ENCODE measurements at regions not wholly inside any gene's neighbourhood (a gene's known extent, or its start where the extent isn't known, plus 50 kb on each side); places are given as distances from the start of the nearest gene placed in this dataset.
"Not testable (repeated sequence)": the region's sequence is repeated elsewhere in the genome, so short reads cannot be mapped to it uniquely, and the experiment has no call there.

DNA sequence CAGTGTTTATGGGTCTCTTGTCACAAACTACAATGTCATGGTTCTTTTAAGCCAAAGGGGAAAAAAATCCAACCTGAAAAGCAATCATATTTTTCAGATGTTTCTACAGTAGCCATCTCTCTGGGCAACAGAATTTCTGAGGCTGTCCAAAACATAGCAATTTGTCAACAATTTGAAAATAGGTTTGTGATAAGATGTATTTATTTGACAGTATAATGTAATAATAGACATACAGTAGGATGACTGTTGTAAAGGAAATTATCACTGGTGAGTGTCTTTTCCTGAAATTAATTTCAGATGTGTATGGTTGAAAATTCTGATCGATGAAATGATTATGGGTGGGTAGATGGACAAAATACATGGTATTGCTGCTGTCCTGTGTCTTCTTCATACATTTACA is 1230.1 kb upstream of the CDH2 start:
- DNase-seq (ENCODE audit: low read depth) = no peak

DNA sequence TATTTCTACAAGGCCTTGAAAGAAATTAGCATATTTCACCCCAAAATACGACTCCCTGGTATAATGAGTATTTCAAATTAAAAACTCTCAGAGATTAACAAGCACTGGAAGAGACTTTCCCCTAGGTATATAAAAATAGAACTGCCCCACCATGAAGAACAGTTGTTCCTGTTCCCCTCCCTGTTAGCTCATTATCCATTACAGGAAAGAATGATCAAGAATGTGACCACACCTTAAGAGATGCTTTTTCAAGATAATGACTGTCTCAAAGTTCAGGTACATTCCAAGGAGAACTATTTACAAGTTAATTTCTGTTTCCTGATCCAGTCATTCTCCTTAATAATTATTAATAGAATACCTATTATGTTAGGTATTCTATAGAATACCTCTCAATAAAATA is 1220.6 kb upstream of the CDH2 start:
- DNase-seq (ENCODE audit: low read depth) = no peak

DNA sequence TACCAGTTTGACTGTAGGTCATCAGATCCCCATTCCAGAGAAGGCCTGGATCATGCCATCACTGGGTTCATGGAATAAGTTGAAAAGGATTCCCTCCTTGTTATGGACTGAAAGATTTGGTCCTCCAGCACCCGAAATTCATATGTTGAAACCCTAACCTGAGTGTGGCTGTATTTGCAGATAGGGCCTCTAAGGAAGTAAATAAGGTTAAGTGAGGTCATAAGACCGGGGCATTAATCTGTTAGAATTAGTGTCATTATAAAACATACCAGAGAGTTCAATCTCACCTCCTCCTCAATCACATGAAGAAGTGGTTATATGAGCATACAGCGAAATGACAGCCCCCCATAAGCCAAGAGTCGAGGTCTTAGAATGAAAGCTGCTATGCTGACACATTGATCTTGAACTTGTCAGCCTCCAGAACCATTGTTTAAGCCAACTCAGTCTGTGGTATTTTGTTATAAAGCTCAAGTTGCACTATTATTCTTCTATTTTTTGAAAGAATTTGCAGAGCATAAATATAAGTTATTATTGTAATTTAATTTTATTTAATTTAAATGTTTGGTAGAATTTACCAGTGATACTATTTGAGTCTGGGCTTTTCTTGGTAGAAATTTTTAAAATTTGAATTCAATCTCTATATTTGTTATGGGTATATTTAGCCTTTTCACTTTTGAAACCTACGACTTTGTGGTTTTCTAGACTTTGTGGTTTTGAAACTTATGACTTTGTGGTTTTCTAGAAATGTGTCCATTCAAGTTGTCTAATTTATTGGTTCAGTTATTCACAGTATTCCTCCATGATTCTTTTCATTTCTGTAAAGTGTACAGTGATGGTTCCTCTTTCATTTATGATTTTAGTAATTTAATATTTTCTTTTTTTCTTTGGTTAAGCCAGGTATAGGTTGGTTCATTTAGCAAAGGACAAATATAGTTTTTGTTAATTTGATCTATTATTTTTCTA is 1206.7 kb upstream of the CDH2 start:
- DNase-seq (ENCODE audit: low read depth) = peak; percentile 60

DNA sequence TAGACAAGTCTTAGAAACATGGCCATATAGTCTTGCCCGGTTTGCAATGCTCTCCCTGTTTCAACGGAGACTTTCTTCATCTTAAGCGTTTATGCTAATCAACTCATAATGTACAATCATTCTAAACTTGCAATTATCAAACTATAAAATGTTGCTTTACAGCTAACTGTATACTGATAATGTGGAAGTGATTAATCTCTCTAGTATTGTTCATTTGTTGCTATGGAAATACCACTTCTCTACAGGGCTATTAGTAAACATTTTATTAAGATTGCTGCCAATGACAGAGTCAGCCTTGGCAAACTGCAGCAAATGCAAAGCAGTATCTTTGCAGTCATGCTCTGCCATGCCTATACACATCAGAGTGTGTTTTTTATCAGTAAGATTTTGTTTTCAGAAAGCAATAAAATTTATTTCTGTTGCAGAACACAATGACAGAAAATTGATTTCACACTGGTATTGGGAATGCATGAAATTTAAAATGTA is 1201.8 kb upstream of the CDH2 start:
- no peak for DNase-seq (ENCODE audit: low read depth)

DNA sequence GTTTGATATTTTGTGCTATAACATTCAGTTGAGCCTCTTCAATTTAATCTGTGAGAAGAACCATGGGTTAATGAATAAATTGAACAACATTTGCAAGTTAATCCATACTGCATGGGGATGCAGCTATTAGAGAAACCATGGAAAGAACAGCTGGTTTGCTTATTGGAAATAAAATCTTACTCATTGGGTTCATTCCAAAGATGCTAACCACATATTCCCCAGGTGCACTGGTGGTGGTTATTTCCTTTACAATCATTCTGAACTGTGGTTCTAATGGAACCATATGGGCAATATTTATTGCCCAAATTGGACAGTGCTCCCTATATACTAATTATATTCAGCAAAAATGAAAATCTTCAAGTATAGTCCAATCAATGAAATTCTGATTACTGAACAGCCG is 1200.4 kb upstream of the CDH2 start:
- DNase-seq (ENCODE audit: low read depth) = peak; percentile 75

DNA sequence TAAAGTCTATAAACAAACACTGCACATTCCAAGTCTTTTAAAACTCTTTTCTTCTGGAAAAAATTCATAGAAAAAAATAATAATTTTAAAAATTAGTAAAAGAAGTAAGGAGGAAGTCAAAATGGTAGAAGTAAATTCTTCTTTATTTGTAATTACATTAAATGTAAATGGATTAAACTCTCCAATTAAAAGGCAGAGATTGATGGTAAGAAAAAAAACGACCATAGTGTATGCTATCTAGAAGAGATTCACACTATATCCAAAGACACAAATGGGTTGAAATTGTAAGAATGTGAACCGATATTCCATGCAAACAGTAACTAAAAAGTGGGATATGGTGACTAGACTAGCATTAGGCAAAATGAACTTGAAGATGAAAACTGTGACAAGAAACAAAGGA is 1196.1 kb upstream of the CDH2 start:
- DNase-seq (ENCODE audit: low read depth) = no peak

DNA sequence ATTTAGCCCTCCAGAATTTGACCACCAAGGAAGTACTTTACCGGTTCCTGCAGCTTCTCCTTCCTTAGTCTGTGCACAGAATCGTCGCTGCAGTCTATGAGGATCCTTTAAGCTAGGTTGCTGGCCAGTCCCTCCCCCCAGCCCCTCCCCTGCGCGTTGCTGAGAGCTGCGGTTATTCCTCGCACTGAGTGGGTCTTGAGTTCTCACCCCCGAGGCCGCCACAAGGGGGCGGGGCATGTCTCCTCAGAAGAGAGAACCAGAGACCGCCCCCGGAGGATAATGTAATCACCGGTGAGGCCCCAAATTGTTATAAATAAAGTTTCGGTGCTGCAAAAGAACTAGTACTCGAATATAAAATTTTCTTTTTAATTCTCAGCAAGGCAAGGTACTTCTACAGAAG is 1184.9 kb upstream of the CDH2 start:
- no peak for DNase-seq (ENCODE audit: low read depth)

DNA sequence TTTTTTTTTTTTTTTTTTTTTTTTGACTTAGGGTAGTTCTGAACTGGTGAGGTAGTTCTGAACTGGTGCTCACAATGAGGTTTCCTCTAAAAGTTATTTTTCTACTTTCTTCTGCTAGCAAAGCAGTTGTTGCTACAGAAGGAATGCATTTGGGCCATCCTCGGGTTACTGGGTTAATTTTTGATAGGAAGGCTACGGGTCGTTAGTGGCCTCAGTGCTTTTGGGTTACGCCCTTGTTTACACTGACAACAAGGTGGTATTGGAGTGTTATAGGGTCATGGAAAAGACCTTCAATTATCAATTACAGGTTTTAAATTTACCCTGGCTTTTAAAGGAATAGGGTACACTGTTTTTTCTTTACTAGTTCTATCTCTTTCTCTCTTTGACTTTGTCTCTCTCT is 1183.7 kb upstream of the CDH2 start:
- DNase-seq (ENCODE audit: low read depth) = not testable (repeated sequence)

DNA sequence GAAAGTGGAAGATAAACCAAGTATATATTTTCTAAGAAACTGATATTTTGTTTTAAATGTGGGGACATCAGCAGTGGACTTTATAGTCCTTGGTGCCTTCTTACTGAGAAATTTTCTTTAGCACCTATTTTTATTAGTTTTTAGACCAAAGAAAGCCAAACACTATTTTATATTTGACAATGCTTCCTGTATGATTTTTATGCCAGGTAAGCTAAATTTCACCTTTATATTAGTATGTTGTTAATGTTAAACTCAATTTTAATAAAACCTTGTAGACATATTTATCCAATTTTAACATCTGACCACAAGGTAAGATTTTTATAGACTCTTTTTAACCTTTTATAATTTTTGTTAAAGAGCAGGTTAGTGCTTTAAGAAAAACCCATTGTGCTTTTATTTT is 1182.3 kb upstream of the CDH2 start:
- DNase-seq (ENCODE audit: low read depth) = not testable (repeated sequence)

DNA sequence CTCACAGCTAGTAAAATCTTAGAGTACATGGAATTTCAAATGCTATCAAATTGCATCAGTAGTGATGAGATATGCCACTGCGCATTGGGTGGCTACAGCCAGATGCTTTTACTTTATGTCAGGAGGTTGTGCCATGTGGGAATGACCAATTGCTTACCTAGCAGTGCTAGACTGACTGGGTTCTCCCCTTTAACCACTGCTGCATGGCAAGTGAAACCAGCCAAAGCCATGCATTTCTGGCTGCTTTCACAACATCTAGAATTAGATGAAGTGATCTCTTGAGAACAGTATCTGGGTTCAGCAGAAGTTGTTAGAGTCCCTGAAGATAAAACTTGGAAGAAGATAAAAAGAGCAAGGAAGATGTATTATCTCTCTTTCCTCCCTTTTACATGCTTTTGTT is 1174.2 kb upstream of the CDH2 start:
- no peak for DNase-seq (ENCODE audit: low read depth)

DNA sequence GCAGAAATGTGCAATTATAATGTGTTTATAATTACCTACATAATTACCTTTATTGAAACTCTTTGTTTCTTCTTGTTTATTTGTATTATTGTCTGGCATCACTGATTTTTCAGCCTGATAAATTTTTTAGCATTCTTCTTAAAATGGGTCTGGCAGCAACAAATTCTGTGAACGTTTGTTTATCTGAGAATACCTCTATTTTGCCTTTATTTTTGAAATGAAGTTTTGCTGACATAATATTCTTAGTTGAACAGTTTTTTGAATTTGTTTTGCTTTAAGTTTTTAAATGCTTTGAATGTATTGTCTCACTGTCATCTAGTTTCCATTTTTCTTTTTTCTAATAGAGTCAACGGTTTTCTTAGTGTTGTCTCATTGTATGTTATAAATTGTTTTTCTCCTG is 1152.0 kb upstream of the CDH2 start:
- DNase-seq (ENCODE audit: low read depth) = no peak

DNA sequence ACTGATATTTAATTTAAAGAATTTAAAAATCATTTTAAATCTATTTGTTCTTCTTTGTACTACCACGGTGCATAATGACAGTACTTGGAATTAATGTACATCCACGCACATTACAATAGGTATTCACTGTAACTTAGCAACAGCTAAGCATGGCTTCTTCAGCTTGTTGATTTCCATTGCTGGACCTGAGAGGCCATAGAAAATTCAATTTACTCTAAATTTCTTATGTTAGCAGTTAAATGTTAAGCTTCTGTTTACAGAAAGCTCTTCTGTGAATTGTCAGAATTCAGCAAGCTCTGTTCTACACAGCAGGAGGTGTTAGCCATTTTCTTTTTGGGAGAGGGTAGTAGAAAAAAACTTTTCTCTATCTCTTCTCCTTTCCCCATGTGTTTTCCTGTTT is 1149.3 kb upstream of the CDH2 start:
- DNase-seq (ENCODE audit: low read depth) = no peak

DNA sequence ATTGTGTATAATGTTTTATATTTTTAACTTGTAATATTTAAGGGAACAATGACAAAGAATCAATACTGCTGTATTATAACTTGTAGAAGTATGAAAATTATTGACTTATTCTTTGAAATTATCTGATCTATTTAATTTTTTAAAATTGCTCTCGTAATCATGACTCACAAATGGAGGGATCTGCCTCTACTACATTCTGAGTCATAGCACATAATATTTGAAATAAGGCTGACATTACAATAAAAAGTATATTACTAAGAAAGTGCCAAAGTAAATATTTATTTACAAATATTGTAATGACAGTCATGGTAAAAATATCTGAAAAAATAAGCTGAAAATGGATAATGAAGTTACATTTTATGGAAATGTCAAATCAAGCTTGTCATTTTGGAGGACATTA is 1144.6 kb upstream of the CDH2 start:
- DNase-seq (ENCODE audit: low read depth) = peak; percentile 19

DNA sequence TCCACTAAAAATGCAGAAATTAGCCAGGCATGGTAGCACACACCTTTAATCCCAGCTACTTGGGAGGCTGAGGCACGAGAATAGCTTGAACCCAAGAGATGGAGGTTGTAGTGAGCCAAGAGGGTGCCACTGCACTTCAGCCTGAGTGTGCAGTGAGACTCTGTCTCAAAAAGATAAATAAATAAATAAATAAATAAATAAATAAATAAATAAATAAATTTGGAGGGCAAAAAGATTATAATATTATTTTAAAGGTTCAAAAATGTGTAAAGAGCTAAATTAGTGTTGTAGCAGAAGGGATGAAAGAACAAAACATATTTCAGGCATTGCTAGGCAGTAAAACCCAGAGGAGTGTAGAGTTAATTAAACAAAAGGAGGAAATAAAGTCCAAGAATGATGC is 1136.4 kb upstream of the CDH2 start:
- DNase-seq (ENCODE audit: low read depth) = no peak

DNA sequence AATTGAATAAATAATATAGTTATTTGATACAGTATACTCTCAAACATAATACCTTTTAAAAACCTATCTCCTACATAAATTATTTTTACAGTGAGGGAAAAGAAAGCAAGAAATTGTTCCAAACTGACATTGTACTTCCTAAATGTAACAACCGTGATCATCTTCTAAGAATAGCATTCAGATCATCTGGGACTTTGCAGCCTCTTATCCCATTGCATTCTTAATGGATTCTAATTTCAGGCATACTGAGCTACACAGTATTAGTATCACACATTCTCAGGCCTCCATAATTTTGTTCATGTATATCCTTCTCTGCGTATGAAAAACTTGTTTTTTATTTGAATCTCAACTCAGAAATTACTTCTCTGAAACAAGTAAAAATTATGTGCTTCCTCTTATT is 1134.7 kb upstream of the CDH2 start:
- DNase-seq (ENCODE audit: low read depth) = no peak

DNA sequence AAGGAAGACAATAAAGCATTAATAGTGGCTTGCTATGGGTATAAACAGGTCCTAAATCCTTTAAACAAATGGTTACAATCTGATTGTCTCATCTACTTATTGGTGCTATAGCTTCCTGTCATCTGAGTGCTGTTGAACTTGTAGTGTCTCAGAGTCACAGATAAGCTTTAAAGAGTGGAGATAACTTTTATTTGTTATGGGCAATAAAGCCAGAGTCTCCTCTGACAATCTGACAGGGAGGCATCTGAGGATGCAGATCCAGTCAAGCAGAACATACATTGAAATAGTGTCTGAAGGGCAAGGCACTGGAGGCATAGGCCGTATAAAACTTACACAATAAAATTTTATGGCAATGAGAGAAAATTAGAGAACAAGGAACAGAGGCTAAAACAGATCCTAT is 1132.4 kb upstream of the CDH2 start:
- DNase-seq (ENCODE audit: low read depth) = no peak

DNA sequence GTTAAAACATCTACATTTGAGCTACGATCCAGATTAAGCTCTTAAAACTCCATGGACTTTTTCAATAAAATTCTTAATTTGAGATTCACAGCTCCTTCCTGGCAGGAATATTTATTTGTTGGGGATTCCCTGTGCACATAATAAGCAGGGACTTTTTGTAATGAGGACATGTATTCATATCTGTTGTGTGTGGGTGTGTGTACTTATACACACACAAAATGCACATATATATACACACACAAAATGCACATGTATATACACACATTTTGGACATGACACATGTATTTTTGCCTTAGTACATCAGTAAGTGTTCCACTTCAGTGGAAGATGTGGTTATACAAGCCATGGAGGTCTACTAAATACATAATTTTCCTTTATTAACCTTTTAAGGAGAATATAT is 1131.1 kb upstream of the CDH2 start:
- DNase-seq (ENCODE audit: low read depth) = no peak

DNA sequence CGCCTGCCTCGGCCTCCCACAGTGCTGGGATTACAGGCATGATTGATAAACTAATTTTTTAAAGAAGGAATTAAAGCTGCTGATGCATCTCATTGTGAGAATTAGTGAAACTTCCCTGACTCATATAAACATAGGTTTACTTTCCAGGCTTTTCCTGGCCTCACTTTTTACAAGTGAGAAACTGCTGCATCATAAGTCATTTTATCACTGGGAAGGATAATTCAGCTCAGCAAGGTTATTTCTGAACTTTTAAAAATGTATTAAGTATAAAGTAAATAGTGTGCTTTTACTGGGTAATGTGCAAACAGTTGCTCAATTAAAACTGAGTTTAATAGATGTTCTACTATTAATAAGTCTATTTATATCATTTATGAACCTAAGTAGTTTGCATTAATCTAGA is 1130.3 kb upstream of the CDH2 start:
- no peak for DNase-seq (ENCODE audit: low read depth)

DNA sequence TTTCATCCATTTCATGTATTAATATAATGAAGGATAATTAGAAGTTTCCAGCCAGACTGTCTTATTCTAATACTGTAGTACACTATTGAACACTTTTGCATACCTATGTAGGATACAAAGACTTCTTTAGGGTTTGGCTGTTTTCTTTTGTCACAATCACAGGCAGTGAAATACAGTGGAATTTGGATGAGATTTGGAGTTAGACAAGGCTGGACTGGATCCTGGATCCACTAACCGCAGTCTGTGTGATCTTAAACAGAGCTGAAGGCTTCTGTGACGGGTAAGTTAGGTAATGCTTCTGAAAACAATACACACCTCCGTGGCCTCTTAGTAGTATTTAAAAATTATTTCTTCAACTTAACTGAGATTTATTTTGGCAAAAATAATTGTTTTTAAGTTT is 1128.6 kb upstream of the CDH2 start:
- DNase-seq (ENCODE audit: low read depth) = no peak

DNA sequence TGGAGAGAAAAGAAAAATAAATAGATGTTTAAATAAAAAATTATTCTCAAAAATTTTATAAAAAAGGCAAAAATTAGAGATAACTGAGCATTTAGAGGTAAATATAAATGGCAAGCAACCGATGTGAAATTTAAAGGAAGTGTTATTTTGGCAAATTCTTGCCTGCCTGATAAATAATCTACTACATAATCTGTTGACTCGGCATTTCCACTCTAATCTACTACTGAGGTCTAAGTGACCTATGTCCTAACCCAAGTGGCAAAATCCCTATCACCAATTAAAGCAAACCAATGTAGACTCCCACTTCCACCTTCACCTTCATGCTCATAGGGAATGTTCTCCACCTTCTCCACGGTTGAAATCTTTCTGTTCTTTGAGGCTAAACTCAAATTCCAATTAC is 1124.1 kb upstream of the CDH2 start:
- DNase-seq (ENCODE audit: low read depth) = no peak

DNA sequence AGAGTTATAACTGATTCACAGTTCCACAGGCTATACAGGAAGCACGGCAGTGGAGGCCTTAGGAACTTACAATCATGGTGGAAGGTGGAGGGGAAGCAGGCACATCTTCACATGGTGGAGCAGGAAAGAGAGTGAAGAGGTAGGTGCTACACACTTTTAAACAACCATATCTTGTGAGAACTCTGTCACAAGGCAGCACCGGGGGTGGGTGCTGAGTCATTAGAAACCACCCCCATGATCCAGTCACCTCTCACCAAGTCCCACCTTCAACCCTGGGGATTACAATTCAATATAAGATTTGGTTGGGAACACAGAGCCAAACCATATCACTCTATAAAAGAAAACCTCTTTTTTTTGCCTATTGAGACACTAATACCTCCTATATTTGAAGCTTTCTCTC is 1108.5 kb upstream of the CDH2 start:
- no peak for DNase-seq (ENCODE audit: low read depth)

DNA sequence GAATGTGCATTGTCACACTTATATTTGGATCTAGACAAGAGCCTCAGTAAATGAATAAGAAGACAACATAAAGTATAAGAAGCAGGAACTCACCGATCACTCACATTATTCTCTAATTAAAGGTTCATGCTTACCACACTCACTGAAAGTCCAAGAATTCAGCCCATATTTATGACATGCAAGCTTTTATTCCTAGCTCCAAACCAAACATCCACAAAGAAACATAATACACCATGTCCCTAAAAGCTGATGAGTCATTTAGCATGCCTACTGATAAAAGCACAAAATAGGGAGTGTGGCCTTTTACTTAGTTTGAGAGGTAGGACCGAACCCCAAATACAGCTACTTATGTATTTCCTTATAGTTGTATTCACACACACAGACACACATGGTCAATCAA is 1094.6 kb upstream of the CDH2 start:
- DNase-seq (ENCODE audit: low read depth) = peak; percentile 72

DNA sequence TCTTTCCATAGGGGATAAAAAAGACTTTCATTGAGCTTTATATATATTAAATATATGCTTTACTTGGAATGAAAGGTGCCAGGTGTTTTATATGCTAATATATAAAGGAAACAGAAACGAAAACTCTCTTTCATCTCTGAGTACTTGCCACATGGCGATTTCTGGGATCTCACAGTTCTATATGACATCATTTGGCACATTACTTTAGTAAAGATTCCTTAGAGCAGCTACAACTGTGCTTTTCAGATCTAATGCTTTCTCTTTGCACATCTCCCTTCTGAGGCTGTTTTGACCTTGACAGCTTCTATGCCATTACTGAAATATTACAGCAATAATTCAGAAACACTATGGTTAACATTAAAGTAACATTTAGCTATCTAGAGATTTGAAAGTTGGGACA is 1082.9 kb upstream of the CDH2 start:
- DNase-seq (ENCODE audit: low read depth) = no peak

DNA sequence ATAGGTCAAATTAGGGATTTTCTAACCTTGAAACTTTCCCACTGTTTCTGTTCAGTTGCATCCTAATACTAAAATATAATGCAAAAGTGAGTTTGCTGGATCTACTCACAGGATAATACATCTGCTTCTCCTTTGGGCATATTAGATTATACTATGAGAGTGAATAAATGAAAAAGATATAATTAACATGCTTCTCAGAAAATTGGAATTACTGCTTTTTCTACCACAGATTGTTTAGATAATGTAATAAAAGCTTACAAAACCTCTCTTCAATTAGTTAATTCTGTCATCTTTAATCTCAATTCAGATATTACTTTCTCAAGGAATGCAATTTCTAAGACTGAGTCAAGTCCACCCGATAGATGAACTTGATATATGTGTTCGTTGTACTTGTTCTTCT is 1077.2 kb upstream of the CDH2 start:
- DNase-seq (ENCODE audit: low read depth) = no peak
